H1 (cell line): ENCODE measurements at regions not wholly inside any gene's neighbourhood (a gene's known extent, or its start where the extent isn't known, plus 50 kb on each side); places are given as distances from the start of the nearest gene placed in this dataset.

Source experiments
- CTCF ChIA-PET: fragments of 300-600 bp; sonication (Branson Sonifier 250); formaldehyde crosslinking; loops from one replicate; lab custom pipeline; 2021; ENCODE audit not compliant: partially characterized antibody; lab: Charles Lee
- POLR2A ChIA-PET: fragments of 300-600 bp; sonication (Branson Sonifier 250); formaldehyde crosslinking; loops from one replicate; lab custom pipeline; 2021; ENCODE audit warnings: inconsistent platforms; ENCODE audit not compliant: partially characterized antibody; lab: Charles Lee
- DNase-seq, 2 experiments: peaks; one replicate each; pipeline versions ENCODE4 v3.0.0 to v3.0.0-alpha.2; 2010 to 2022; ENCODE audit warnings: low spot score in 2 of 2, low read depth in 1 of 2, mixed read lengths in 1 of 2
- FAIRE-seq: peaks from 2 replicates; lab custom pipeline; 2011; peaks lifted over from hg19 to GRCh38; lab: Jason Lieb, UNC
- H2AFZ ChIP-seq: 2 replicates; pipeline ENCODE4 v1.8.1; 2012; ENCODE audit warnings: low read length, inconsistent platforms
- H2AK5ac ChIP-seq: 2 replicates; pipeline ENCODE4 v1.6.1; 2013; ENCODE audit warnings: low read depth, low read length
- H2BK120ac ChIP-seq: replicated peaks from 2 replicates; pipeline ENCODE3; 2013; ENCODE audit warnings: low read depth, low read length, inconsistent platforms
- H2BK12ac ChIP-seq: 2 replicates; pipeline ENCODE4 v1.6.1; 2013; ENCODE audit warnings: low read depth, low read length
- H2BK15ac ChIP-seq: 2 replicates; pipeline ENCODE4 v1.6.1; 2013; ENCODE audit warnings: low read length
- H2BK20ac ChIP-seq: 2 replicates; pipeline ENCODE4 v1.6.1; 2013; ENCODE audit warnings: low read length
- H2BK5ac ChIP-seq: 2 replicates; pipeline ENCODE4 v1.6.1; 2013; ENCODE audit warnings: low read depth, low read length
- H3K14ac ChIP-seq: 2 replicates; pipeline ENCODE4 v1.6.1; 2013; ENCODE audit warnings: inconsistent platforms; ENCODE audit not compliant: insufficient read length
- H3K18ac ChIP-seq: 2 replicates; pipeline ENCODE4 v1.6.1; 2013; ENCODE audit warnings: low read length; ENCODE audit errors: extremely low read depth
- H3K23ac ChIP-seq: 2 replicates; pipeline ENCODE4 v1.6.1; 2013; ENCODE audit warnings: inconsistent platforms; ENCODE audit not compliant: insufficient read length
- H3K23me2 ChIP-seq: 2 replicates; pipeline ENCODE4 v1.6.1; 2013; ENCODE audit warnings: low read depth, low read length
- H3K27ac ChIP-seq: 2 replicates; pipeline ENCODE4 v1.6.1; 2011; ENCODE audit warnings: low read depth, low read length, inconsistent platforms
- H3K27me3 ChIP-seq, 4 experiments: replicated peaks in 1 of 4; 1 replicate in 1 of 4; 2 replicates in 3 of 4; pipeline versions ENCODE4 v1.6.1 to v1.8.1; 2011 to 2013; ENCODE audit warnings: low read length in 3 of 4, mild to moderate bottlenecking in 3 of 4, inconsistent platforms in 2 of 4, mixed read lengths in 2 of 4, moderate library complexity in 1 of 4; ENCODE audit not compliant: control insufficient read depth in 3 of 4, insufficient read depth in 3 of 4; ENCODE audit errors: extremely low read depth in 1 of 4
- H3K36me3 ChIP-seq, 4 experiments: 2 replicates each; pipeline versions ENCODE4 v1.6.1 to v1.8.1; 2011 to 2013; ENCODE audit warnings: mild to moderate bottlenecking in 4 of 4, low read length in 3 of 4, moderate library complexity in 2 of 4, control low read depth in 1 of 4, inconsistent platforms in 1 of 4; ENCODE audit not compliant: insufficient read depth in 4 of 4, control insufficient read depth in 2 of 4
- H3K4ac ChIP-seq: replicated peaks from 2 replicates; pipeline ENCODE3; 2013; ENCODE audit warnings: low read length, low read depth, mixed read lengths, inconsistent platforms; ENCODE audit not compliant: insufficient read length
- H3K4me1 ChIP-seq, 4 experiments: replicated peaks in 1 of 4; 1 replicate in 1 of 4; 2 replicates in 3 of 4; pipeline versions ENCODE4 v1.6.1 to v1.8.1; 2011 to 2013; ENCODE audit warnings: low read length in 3 of 4, inconsistent platforms in 2 of 4, mixed read lengths in 1 of 4; ENCODE audit not compliant: insufficient read depth in 4 of 4, control insufficient read depth in 3 of 4
- H3K4me2 ChIP-seq, 2 experiments: 2 replicates each; pipeline versions ENCODE4 v1.6.1 to v1.8.1; 2011 to 2013; ENCODE audit warnings: low read depth in 2 of 2, low read length in 2 of 2, control low read depth in 1 of 2, inconsistent platforms in 1 of 2, mild to moderate bottlenecking in 1 of 2; ENCODE audit not compliant: insufficient read depth in 1 of 2
- H3K4me3 ChIP-seq, 4 experiments: fragments of 200-600, 300-600 bp in 1 of 4; sonication (generic), shearing (Covaris generic), sonication (Bioruptor Twin) in 1 of 4; 2 replicates each; pipeline versions ENCODE4 v1.5.1 to v1.8.1; 2011 to 2016; ENCODE audit warnings: low read length in 4 of 4, low read depth in 3 of 4, control low read depth in 2 of 4, inconsistent platforms in 2 of 4, mild to moderate bottlenecking in 2 of 4, mixed read lengths in 1 of 4, moderate library complexity in 1 of 4; ENCODE audit not compliant: insufficient read depth in 2 of 4; ENCODE audit errors: extremely low read depth in 1 of 4
- H3K56ac ChIP-seq: replicated peaks from 2 replicates; pipeline ENCODE3; 2013; ENCODE audit warnings: low read depth, mild to moderate bottlenecking, mixed read lengths, low read length, inconsistent platforms; ENCODE audit not compliant: insufficient read length
- H3K79me1 ChIP-seq: 2 replicates; pipeline ENCODE4 v1.6.1; 2013; ENCODE audit warnings: low read depth, low read length, control low read depth
- H3K79me2 ChIP-seq, 2 experiments: 2 replicates each; pipeline versions ENCODE4 v1.6.1 to v1.8.1; 2012 to 2013; ENCODE audit warnings: low read length in 2 of 2, mild to moderate bottlenecking in 2 of 2, inconsistent platforms in 1 of 2; ENCODE audit not compliant: insufficient read depth in 2 of 2, control insufficient read depth in 1 of 2
- H3K9ac ChIP-seq, 4 experiments: replicated peaks in 1 of 4; 1 replicate in 1 of 4; 2 replicates in 3 of 4; pipeline versions ENCODE4 v1.6.1 to v1.8.1; 2011 to 2013; ENCODE audit warnings: low read depth in 3 of 4, low read length in 3 of 4, control low read depth in 2 of 4, mild to moderate bottlenecking in 2 of 4, moderate library complexity in 2 of 4, inconsistent platforms in 1 of 4; ENCODE audit errors: extremely low read depth in 1 of 4
- H3K9me3 ChIP-seq, 2 experiments: 2 replicates each; pipeline versions ENCODE4 v1.6.1 to v1.8.1; 2012 to 2013; ENCODE audit warnings: mild to moderate bottlenecking in 2 of 2, moderate library complexity in 2 of 2, control low read depth in 1 of 2, inconsistent platforms in 1 of 2, low read depth in 1 of 2, low read length in 1 of 2, mixed read lengths in 1 of 2; ENCODE audit not compliant: insufficient read depth in 2 of 2
- H4K20me1 ChIP-seq, 2 experiments: replicated peaks in 1 of 2; 2 replicates each; pipeline versions ENCODE3 to v1.8.1; 2011 to 2013; ENCODE audit warnings: inconsistent platforms in 2 of 2, low read length in 2 of 2, mild to moderate bottlenecking in 1 of 2; ENCODE audit not compliant: insufficient read depth in 2 of 2, control insufficient read depth in 1 of 2
- H4K5ac ChIP-seq: 2 replicates; pipeline ENCODE4 v1.6.1; 2013; ENCODE audit warnings: low read length, low read depth, mixed read lengths, inconsistent platforms; ENCODE audit not compliant: insufficient read length
- H4K8ac ChIP-seq: 2 replicates; pipeline ENCODE4 v1.8.0; 2013; ENCODE audit warnings: mild to moderate bottlenecking, moderate library complexity, low read length, inconsistent platforms; ENCODE audit not compliant: insufficient read depth; ENCODE audit errors: extremely low read depth
- H4K91ac ChIP-seq: replicated peaks from 2 replicates; pipeline ENCODE3; 2013; ENCODE audit warnings: low read length, mixed read lengths, inconsistent platforms; ENCODE audit not compliant: insufficient read length
- ATF2 ChIP-seq: IDR thresholded peaks from 2 replicates; pipeline ENCODE4 v1.6.1; 2012; ENCODE audit warnings: low read length, inconsistent platforms
- EGR1 ChIP-seq: IDR thresholded peaks from 2 replicates; pipeline ENCODE4 v1.6.1; 2011; ENCODE audit warnings: low read depth, low read length, borderline replicate concordance
- NANOG ChIP-seq: IDR thresholded peaks from 2 replicates; pipeline ENCODE4 v1.6.1; 2011; ENCODE audit warnings: low read length, low read depth, mild to moderate bottlenecking, inconsistent platforms; ENCODE audit not compliant: insufficient read depth, poor library complexity, severe bottlenecking
- SP1 ChIP-seq: IDR thresholded peaks from 2 replicates; pipeline ENCODE4 v1.6.1; 2011; ENCODE audit warnings: low read depth, low read length
- SUZ12 ChIP-seq: fragments of 200-600 bp; sonication (generic); IDR thresholded peaks from 2 replicates; pipeline ENCODE4 v1.6.1; 2012; ENCODE audit warnings: mild to moderate bottlenecking, inconsistent platforms, low read length, moderate library complexity, mixed read lengths
- TAF7 ChIP-seq: optimal IDR thresholded peaks from 2 replicates; pipeline ENCODE3; 2011; ENCODE audit warnings: low read depth, mild to moderate bottlenecking, inconsistent platforms, low read length, moderate library complexity, borderline replicate concordance
- TEAD4 ChIP-seq: IDR thresholded peaks from 2 replicates; pipeline ENCODE4 v1.6.1; 2012; ENCODE audit warnings: low read depth, low read length, inconsistent platforms, mixed read lengths
- USF2 ChIP-seq: IDR thresholded peaks from 2 replicates; pipeline ENCODE4 v1.6.1; 2011; ENCODE audit warnings: low read length, improper control_type of control experiment
- WGBS, 2 experiments: shearing (Covaris generic) in 1 of 2; methylation state at CpG; one replicate each; pipeline versions ENCODE4 v1.1.6 to v1.1.7; 2013 to 2015; ENCODE audit warnings: low lambda C conversion rate in 2 of 2, mixed read lengths in 2 of 2, inconsistent platforms in 1 of 2, low coverage in 1 of 2, missing lambda C conversion rate in 1 of 2; ENCODE audit not compliant: insufficient replicate concordance in 2 of 2, insufficient coverage in 1 of 2, insufficient read length in 1 of 2; ENCODE audit errors: extremely low coverage in 1 of 2, missing lambda C conversion rate in 1 of 2; 5-methylcytosine and 5-hydroxymethylcytosine counted together

GRCh38 chr13:33751151-33751550, 66.8 kb upstream of the RFC3 start:
- no peak overlapping the region for H2BK12ac ChIP-seq
- no peak overlapping the region for H4K91ac ChIP-seq
- no peak overlapping the region for H3K9ac ChIP-seq
- no peak overlapping the region for H3K18ac ChIP-seq
- no peak overlapping the region for H2BK5ac ChIP-seq
- WGBS, 2 experiments, result 50% methylated on average over 2 of the region's 2 CpGs; no CpG with 5 or more reads in 1 of the 2 experiments
- CTCF ChIA-PET, result no interaction called here
- H3K4me2 ChIP-seq, result no peak overlapping the region
- H2AK5ac ChIP-seq, result no peak overlapping the region
- H3K27ac ChIP-seq, result no peak overlapping the region
- no peak overlapping the region for H3K14ac ChIP-seq
- no peaks in the 10 kb centered on the region for H3K4me1 ChIP-seq
- no peak overlapping the region for H3K56ac ChIP-seq
- no peaks in the 10 kb centered on the region for H3K36me3 ChIP-seq
- no peak overlapping the region for H4K8ac ChIP-seq
- no peak overlapping the region for H3K23ac ChIP-seq
- no peaks in the 10 kb centered on the region for H3K79me2 ChIP-seq
- DNase-seq, result no peak
- H2BK15ac ChIP-seq, result no peak overlapping the region
- TF ChIP-seq SUZ12 (no peak), ATF2 (no peak), USF2 (no peak), TEAD4 (no peak), TAF7 (no peak), NANOG (no peak), EGR1 (no peak), SP1 (no peak)
- TF ChIP-seq, all 59 proteins: peak for 0
- Histone ChIP-seq H3K4me3 (no peak overlapping the region), H2AFZ (no peak overlapping the region), H4K20me1 (no peaks in the 10 kb centered on the region), H2BK120ac (no peak overlapping the region), H3K4ac (no peak overlapping the region), H4K5ac (no peak overlapping the region), H2BK20ac (no peak overlapping the region), H3K23me2 (no peaks in the 10 kb centered on the region), H3K27me3 (no peaks in the 10 kb centered on the region), H3K79me1 (no peaks in the 10 kb centered on the region), H3K9me3 (no peaks in the 10 kb centered on the region)
- FAIRE-seq, result no peak
- POLR2A ChIA-PET, result no interaction called here
